Epithelial cell of prostate (primary cell): ENCODE measurements at regions not wholly inside any gene's neighbourhood (a gene's known extent, or its start where the extent isn't known, plus 50 kb on each side); places are given as distances from the start of the nearest gene placed in this dataset.
"Not testable (repeated sequence)": the region's sequence is repeated elsewhere in the genome, so short reads cannot be mapped to it uniquely, and the experiment has no call there.

ENCODE experiments used
- DNase-seq: peaks from one replicate; pipeline ENCODE4 v3.0.0-alpha.2; 2011; ENCODE audit warnings: low read depth, low spot score
- H3K27ac ChIP-seq: fragments of 450-650 bp; 2 replicates; pipeline ENCODE4 v1.5.1; 2017; ENCODE audit warnings: mild to moderate bottlenecking

GRCh38 chr6:137933696-137934095, 66.6 kb downstream of the TNFAIP3 start:
- H3K27ac ChIP-seq, result peak overlapping the region; percentile 72
- DNase-seq, result peak; percentile 72

- no peak for DNase-seq
Observed at GRCh38 chr6:137936798-137937197, 69.7 kb downstream of the TNFAIP3 start.

DNA sequence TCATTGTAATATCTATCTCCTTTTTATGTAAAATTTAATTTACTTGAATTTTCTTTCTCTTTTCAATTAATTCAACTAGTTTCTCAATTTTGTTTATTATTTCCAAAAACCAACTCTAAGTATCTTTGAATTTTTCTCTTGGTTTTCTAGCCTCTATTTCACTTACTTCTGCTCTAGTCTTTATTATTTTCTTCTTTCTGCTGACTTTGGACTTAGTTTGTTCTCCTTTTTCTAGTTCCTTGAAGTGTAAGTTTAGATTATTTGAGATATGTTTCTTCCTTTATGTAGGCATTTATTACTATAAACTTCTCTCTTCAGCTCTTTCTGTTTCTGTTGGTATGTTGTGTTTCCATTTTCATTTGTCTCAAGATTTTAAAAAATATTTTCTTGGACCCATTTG, 70.8 kb downstream of the TNFAIP3 start:
- no peak overlapping the region for H3K27ac ChIP-seq
- DNase-seq, result no peak

More at GRCh38 chr6:137936798-137937197, 69.7 kb downstream of the TNFAIP3 start:
- no peak overlapping the region for H3K27ac ChIP-seq

DNA sequence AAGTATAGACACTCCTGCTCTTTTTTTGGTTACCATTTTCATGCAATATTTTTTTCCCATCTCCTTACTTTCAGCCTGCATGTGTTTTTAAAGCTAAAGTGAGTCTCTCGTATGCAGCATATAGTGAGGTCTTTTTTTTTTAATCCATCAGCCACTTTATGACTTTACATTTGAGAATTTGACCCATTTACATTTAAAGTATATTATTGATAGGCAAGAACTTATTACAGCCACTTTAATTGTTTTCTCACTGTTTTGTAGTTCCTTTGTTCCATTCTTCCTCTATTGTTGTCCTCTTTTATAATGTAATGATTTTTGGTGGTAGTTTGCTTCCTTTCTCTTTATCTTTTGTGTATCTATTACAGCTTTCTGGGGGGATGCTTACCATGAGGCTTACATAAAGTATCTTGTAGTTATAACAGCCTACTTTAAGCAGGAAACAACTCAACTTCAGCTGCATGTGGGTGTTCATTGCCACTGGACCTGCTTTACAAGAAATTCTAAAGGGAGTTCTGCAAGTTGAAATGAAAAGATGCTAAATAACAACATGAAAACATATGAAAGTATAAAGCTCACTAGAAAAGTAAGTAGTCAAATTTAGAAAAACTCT, 71.8 kb downstream of the TNFAIP3 start:
- H3K27ac ChIP-seq, result no peak overlapping the region
- DNase-seq, result no peak

GRCh38 chr6:137941995-137942394, 74.9 kb downstream of the TNFAIP3 start:
- H3K27ac ChIP-seq, result no peak overlapping the region
- no peak for DNase-seq

GRCh38 chr6:137942736-137943135, 75.7 kb downstream of the TNFAIP3 start:
- no peak overlapping the region for H3K27ac ChIP-seq
- DNase-seq, result no peak

GRCh38 chr6:137944381-137944780, 77.3 kb downstream of the TNFAIP3 start:
- not testable (repeated sequence) for DNase-seq

DNA sequence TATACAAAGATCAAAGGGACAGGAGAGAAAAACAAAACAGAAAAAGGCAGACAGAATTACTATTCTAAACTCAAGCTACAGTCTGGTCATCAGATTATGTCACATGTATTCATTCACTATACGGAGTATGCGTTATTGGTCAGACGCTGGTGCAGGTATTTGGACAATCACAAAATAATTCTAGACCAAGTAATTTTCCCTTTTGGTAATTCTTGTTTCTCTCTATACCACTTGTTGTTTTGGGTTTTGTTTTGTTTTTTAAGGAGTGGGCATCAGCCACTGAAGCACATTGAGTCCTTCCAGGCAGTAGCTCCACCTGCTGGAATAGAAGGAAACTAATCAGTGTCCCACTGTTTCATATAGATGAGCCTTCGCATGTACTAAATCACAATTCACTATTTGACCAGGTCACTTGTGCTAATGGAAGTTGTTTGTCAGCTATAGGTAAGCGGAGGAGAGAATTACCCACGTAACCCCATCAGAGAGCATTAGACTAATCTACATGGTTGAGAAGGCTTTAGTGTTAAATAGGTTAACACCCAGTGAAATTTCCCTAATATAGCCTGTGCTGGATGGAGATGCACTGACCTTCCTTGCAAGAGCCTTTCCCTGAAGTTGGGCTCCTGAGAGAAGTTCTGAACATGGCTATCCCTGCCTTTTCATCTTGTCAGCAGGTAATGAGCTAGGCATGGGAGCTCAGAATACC, 77.9 kb downstream of the TNFAIP3 start:
- no peak for DNase-seq

More at GRCh38 chr6:137944381-137944780, 77.3 kb downstream of the TNFAIP3 start:
- H3K27ac ChIP-seq, result not testable (repeated sequence)

GRCh38 chr6:137949686-137950390, 82.8 kb downstream of the TNFAIP3 start:
- no peak overlapping the region for H3K27ac ChIP-seq
- no peak for DNase-seq

More for the DNA sequence above, 77.9 kb downstream of the TNFAIP3 start:
- no peak overlapping the region for H3K27ac ChIP-seq

DNA sequence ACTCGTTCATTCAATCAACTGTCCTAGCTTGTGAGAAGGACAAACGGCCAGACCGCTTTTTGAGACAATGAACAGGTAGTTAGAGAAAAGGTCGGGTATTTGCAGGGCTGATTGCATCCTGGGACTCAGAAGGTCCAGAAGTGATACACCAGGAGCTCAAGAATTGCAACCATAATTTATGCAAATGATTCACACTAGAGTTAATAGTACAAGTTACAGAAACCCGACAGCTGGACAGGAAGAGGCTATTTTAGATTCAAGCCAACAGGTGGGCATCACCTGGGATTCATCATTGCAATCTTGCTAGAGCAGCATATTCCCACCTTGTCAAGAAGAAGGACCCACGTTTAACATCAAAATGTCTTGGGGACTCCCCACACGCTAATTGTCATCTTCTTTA, 83.5 kb downstream of the TNFAIP3 start:
- no peak overlapping the region for H3K27ac ChIP-seq
- no peak for DNase-seq

- no peak for DNase-seq
Observed at GRCh38 chr6:137951064-137951597, 84.1 kb downstream of the TNFAIP3 start.

GRCh38 chr6:137952247-137952646, 85.2 kb downstream of the TNFAIP3 start:
- DNase-seq, result no peak
- no peak overlapping the region for H3K27ac ChIP-seq

More at GRCh38 chr6:137951064-137951597, 84.1 kb downstream of the TNFAIP3 start:
- H3K27ac ChIP-seq, result no peak overlapping the region

DNA sequence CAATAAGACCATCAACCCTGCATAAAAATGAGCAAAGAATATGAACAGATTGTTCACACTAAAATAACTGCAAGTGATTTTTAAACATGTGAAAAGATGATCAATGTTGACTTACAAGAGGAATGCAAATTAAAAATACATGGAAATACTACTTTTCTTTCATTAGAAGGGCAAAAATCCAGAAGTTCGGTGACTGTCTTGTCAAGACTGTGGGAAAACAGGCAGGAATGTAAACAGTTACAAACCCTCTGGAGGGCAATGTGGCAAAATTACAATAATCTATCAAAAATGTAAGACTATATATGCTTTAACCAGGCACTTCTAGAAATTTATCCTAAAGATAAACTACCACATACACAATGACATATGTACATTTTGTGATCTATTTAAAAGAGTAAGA, 86.7 kb downstream of the TNFAIP3 start:
- no peak for DNase-seq
- no peak overlapping the region for H3K27ac ChIP-seq

- no peak overlapping the region for H3K27ac ChIP-seq
- no peak for DNase-seq
Observed at GRCh38 chr6:137954253-137954652, 87.2 kb downstream of the TNFAIP3 start.

- no peak for DNase-seq
- no peak overlapping the region for H3K27ac ChIP-seq
Observed at GRCh38 chr6:137956098-137956488, 89.0 kb downstream of the TNFAIP3 start.

GRCh38 chr6:137957471-137957870, 90.4 kb downstream of the TNFAIP3 start:
- H3K27ac ChIP-seq, result no peak overlapping the region
- no peak for DNase-seq

DNA sequence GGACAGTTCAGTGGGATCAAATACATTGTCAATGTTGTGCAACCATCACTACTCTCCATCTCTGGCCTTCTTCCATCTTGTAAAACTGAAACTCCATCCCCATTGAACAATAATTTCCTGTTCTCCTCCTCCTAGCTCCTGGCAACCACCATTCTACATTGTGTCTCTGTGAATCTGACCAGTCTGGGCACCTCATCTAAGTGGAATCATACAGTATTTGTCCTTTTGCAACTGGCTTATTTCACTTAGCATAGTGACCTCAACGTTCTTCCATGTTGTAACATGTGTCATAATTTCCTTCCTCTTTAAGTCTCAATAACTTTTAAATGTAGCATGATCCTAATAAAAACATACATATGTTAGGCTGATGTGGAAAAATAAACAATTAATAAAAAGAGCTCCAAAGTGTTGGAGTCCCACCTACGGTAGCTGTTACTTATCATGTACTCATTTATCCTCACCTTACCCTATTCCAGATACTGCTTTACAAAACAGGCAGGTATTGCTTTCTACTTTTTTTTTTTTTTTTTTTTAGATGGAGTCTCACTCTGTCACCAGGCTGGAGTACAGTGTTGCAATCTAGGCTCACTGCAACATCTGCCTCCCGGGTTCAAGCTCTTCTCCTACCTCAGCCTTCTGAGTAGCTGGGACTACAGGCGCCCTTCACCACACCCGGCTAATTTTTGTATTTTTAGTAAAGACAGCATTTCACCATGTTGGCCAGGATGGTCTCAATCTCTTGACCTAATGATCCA, 91.9 kb downstream of the TNFAIP3 start:
- peak overlapping the region; percentile 15 for H3K27ac ChIP-seq
- peak; percentile 16 for DNase-seq

DNA sequence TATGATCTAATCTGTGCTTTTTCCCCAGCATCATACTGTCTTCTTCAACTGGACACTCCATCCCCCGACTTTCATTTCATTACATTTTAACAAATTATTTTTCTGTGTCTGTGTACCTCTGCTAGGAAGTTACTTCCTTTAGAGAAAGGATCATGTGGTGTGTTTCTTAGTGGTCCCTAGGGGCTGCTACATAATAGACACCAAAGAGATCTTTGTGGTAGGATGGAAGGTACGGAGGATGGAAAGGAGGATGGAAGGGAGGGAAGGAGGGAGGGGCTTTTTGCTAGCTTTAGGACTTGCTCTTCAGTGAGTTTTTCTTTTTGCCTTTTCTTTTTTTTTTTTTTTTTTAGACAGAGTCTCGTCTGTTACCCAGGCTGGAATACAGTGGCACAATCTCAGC, 95.7 kb downstream of the TNFAIP3 start:
- no peak overlapping the region for H3K27ac ChIP-seq
- no peak for DNase-seq

DNA sequence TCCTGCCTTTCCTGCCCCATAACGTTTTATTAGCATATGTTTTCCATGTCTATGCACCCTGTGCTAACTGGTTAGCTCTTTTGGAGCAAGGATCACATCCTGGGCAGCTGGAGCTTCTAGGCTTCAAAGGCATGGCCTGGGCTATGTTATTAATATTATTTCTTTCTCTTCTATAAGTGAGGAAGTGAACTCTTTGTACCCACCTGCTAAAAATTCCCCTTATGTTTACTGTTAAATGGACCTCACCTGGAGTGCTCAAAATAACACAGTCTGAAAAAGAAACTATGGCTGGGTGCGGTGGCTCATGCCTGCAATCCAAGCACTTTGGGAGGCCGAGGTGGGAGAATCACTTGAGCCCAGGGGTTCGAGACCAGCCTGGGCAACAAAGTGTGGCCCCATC, 97.8 kb downstream of the TNFAIP3 start:
- no peak for DNase-seq
- H3K27ac ChIP-seq, result no peak overlapping the region

DNA sequence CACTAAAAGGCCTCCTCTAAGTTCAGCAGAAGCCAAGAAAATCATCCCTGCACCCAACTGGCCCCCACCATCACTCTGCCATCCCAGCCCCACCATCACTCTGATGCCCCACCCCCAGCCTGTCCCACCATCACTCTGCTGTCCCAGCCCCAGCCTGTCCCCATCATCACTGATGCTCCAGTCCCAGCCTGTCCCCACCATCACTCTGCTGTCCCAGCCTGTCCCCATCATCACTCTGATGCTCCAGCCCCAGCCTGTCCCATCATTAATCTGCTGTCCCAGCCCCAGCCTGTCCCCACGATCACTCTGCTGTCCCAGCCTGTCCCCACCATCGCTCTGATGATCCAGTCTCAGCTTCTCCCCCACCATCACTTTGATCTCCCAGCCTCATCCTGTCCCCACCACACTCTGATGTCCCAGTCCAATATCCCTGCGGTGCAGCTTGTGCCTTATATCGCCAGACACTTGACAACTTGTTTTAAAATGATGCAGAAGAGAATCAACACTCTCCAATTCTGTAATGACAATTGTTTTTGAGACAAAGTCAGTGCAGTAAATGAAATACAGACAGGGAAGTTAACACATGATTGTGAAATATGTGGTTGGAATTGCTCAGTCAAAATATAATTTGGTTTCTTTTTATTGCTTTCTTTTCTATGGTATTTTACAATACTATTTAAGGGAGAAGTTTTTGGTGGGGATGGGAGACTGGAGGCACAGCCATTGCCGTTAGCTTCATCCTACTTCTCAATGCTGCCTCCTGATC, 100.8 kb downstream of the TNFAIP3 start:
- no peak for DNase-seq
- H3K27ac ChIP-seq, result no peak overlapping the region
